ENCODE measurements at regions not wholly inside any gene's neighbourhood (a gene's known extent, or its start where the extent isn't known, plus 50 kb on each side); places are given as distances from the start of the nearest gene placed in this dataset.

DNA sequence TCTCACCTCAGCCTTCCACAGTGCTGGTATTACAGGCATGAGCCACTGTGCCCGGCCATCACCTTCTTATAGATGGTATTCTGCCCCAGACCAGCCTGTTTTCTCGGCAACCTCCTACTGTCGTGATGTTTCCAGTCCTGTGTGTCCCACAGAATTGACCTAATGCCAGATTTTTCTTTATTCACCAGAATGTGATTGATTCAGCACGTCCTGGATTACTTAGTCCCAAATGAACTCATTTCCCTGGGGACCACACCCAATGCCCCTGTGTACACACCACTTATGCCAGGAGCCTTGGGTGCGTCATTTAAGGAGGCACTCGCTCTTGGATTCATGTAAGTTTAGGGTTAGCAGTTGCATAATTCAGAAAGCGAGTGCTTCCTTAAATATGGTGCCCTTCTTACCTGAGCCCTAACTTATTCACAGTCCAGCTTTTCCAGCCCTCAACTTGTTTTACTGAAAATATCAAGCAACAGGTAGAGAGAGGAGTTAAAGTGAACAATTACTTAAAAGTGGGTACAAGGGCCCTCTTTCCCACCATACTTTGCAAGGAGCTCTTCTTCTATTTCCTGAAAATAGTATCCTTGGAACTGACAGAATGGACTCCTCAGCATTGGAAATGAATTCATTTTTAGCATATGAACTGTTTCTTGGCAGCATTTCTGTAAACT is 64.6 kb upstream of the UBE2E1 start:
- ATAC-seq (ENCODE audit: insufficient read depth, low read depth): no peak
- H3K36me3 ChIP-seq (ENCODE audit: insufficient read depth, low read length): no peaks in the 10 kb centered on the region
- no peak overlapping the region for H3K4me2 ChIP-seq (ENCODE audit: insufficient read depth, low read length)
- no peaks in the 10 kb centered on the region for H4K20me1 ChIP-seq (ENCODE audit: insufficient read depth, low read length)
- H3K4me1 ChIP-seq (ENCODE audit: insufficient read depth, low read length): no peaks in the 10 kb centered on the region
- H3K79me2 ChIP-seq (ENCODE audit: insufficient read depth, low read length): no peaks in the 10 kb centered on the region
- DNase-seq: no peak
- H3K27me3 ChIP-seq (ENCODE audit: insufficient read depth, low read length, poor library complexity): no peaks in the 10 kb centered on the region
- H2AFZ ChIP-seq (ENCODE audit: low read depth, low read length): no peak overlapping the region
- no peak for TF ChIP-seq EZH2 (IDR thresholded peaks at IDR 0.05; ENCODE audit: borderline replicate concordance, low read depth, low read length, severe bottlenecking)
- no peak for TF ChIP-seq CTCF (IDR thresholded peaks at IDR 0.05; ENCODE audit: borderline replicate concordance, extremely low read depth, low read length, poor library complexity, severe bottlenecking)
- H3K4me3 ChIP-seq (ENCODE audit: low read depth in 1 of 2, low read length in 2 of 2): no peak overlapping the region
- H3K27ac ChIP-seq (ENCODE audit: low read length): no peak overlapping the region
- no peaks in the 10 kb centered on the region for H3K9me3 ChIP-seq (ENCODE audit: insufficient read depth, low read length, severe bottlenecking)
- no peak overlapping the region for H3K9ac ChIP-seq (ENCODE audit: low read depth, low read length)

DNA sequence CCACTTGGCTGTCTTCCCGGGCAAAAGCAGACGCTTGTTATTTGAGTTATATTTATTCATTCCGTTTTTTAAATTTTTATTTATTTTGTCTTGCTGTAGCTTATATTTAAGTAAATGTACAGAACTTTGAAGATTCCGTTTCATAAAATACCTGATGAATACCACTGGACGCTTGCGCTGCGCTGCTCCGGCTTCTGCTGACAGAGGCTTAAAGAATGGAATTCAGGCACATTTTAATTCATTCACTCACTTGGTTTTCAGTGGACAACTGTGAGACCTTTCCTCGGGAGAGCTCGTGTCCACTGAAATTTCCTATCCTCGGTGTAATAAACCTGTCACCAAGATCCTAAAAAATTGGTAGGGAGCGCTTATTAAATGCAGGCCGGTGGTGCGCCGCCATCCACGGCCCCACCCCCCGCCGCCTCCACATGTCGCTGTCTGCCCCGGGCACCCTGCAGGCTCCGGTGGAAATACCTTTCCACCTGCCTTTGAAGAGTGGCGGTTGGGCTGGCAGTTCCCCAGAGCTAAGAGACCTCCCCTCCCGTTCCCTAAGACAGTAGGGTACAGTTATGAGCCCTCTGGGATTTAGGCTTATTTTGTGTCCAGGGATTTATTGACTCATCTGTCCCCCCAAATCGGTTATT is 62.5 kb upstream of the UBE2E1 start:
- no peaks in the 10 kb centered on the region for H3K4me1 ChIP-seq (ENCODE audit: insufficient read depth, low read length)
- no peaks in the 10 kb centered on the region for H3K79me2 ChIP-seq (ENCODE audit: insufficient read depth, low read length)
- H3K4me3 ChIP-seq (ENCODE audit: low read depth in 1 of 2, low read length in 2 of 2): no peak overlapping the region
- no peak for TF ChIP-seq EZH2 (IDR thresholded peaks at IDR 0.05; ENCODE audit: borderline replicate concordance, low read depth, low read length, severe bottlenecking)
- TF ChIP-seq CTCF (IDR thresholded peaks at IDR 0.05; ENCODE audit: borderline replicate concordance, extremely low read depth, low read length, poor library complexity, severe bottlenecking): no peak
- DNase-seq: no peak
- no peak for ATAC-seq (ENCODE audit: insufficient read depth, low read depth)
- H2AFZ ChIP-seq (ENCODE audit: low read depth, low read length): no peak overlapping the region
- H3K4me2 ChIP-seq (ENCODE audit: insufficient read depth, low read length): no peak overlapping the region
- H4K20me1 ChIP-seq (ENCODE audit: insufficient read depth, low read length): no peaks in the 10 kb centered on the region
- no peak overlapping the region for H3K9ac ChIP-seq (ENCODE audit: low read depth, low read length)
- H3K27me3 ChIP-seq (ENCODE audit: insufficient read depth, low read length, poor library complexity): no peaks in the 10 kb centered on the region
- no peak overlapping the region for H3K27ac ChIP-seq (ENCODE audit: low read length)
- H3K36me3 ChIP-seq (ENCODE audit: insufficient read depth, low read length): no peaks in the 10 kb centered on the region
- no peaks in the 10 kb centered on the region for H3K9me3 ChIP-seq (ENCODE audit: insufficient read depth, low read length, severe bottlenecking)

GRCh38 chr3:23746441-23746840 is 59.3 kb upstream of the UBE2E1 start:
- H3K9me3 ChIP-seq (ENCODE audit: insufficient read depth, low read length, severe bottlenecking): no peaks in the 10 kb centered on the region
- H4K20me1 ChIP-seq (ENCODE audit: insufficient read depth, low read length): no peaks in the 10 kb centered on the region
- H3K4me3 ChIP-seq (ENCODE audit: low read depth in 1 of 2, low read length in 2 of 2): no peak overlapping the region
- no peaks in the 10 kb centered on the region for H3K36me3 ChIP-seq (ENCODE audit: insufficient read depth, low read length)
- no peak overlapping the region for H2AFZ ChIP-seq (ENCODE audit: low read depth, low read length)
- no peak for TF ChIP-seq CTCF (IDR thresholded peaks at IDR 0.05; ENCODE audit: borderline replicate concordance, extremely low read depth, low read length, poor library complexity, severe bottlenecking)
- no peak for TF ChIP-seq EZH2 (IDR thresholded peaks at IDR 0.05; ENCODE audit: borderline replicate concordance, low read depth, low read length, severe bottlenecking)
- no peak overlapping the region for H3K4me2 ChIP-seq (ENCODE audit: insufficient read depth, low read length)
- H3K27ac ChIP-seq (ENCODE audit: low read length): no peak overlapping the region
- ATAC-seq (ENCODE audit: insufficient read depth, low read depth): no peak
- H3K4me1 ChIP-seq (ENCODE audit: insufficient read depth, low read length): no peaks in the 10 kb centered on the region
- DNase-seq: no peak
- H3K79me2 ChIP-seq (ENCODE audit: insufficient read depth, low read length): no peaks in the 10 kb centered on the region
- no peak overlapping the region for H3K9ac ChIP-seq (ENCODE audit: low read depth, low read length)
- peaks cover 2% of the 10 kb centered on the region for H3K27me3 ChIP-seq (ENCODE audit: insufficient read depth, low read length, poor library complexity)
